PC-3 (cell line): ENCODE measurements at regions not wholly inside any gene's neighbourhood (a gene's known extent, or its start where the extent isn't known, plus 50 kb on each side); places are given as distances from the start of the nearest gene placed in this dataset.

Experiments used
- ATAC-seq: fragments of 200-7000 bp; cut with Tn5 transposase; 2 replicates; pipeline ENCODE4 v1.9.1; 2020; ENCODE audit warnings: mild to moderate bottlenecking, moderate library complexity
- BruUV-seq: library from RNA; stranded (reverse); fragments of 400-500 nt; replicated peaks from 2 replicates; lab custom pipeline; 2021; lab: Mats Ljungman, UMichigan
- CTCF ChIA-PET: fragments of 300-600 bp; sonication (Branson Sonifier 250); formaldehyde crosslinking; loops from one replicate; lab custom pipeline; 2022; ENCODE audit warnings: antibody characterized with exemption; lab: Charles Lee
- POLR2A ChIA-PET: fragments of 300-600 bp; sonication (Branson Sonifier 250); formaldehyde crosslinking; loops from one replicate; lab custom pipeline; 2022; ENCODE audit warnings: antibody characterized with exemption; ENCODE audit not compliant: unreplicated experiment; lab: Charles Lee
- DNase-seq: peaks from one replicate; pipeline ENCODE4 v3.0.0-alpha.2; 2015
- H2AFZ ChIP-seq: fragments of 300-600 bp; sonication (generic); 2 replicates; pipeline ENCODE4 v1.6.0; 2016; ENCODE audit warnings: antibody characterized with exemption, low read length
- H3F3A ChIP-seq: fragments of 300-600 bp; sonication (generic); one replicate; pipeline ENCODE4 v1.6.0; 2017; ENCODE audit warnings: antibody characterized with exemption, low read length, control low read depth, mild to moderate bottlenecking; ENCODE audit not compliant: unreplicated experiment
- H3K27ac ChIP-seq: fragments of 300-600 bp; sonication (generic); 2 replicates; pipeline ENCODE4 v1.5.1; 2016; ENCODE audit warnings: mild to moderate bottlenecking, low read length
- H3K27me3 ChIP-seq: fragments of 300-600 bp; sonication (generic); 2 replicates; pipeline ENCODE4 v1.6.1; 2016; ENCODE audit warnings: low read length, mixed read lengths
- H3K36me3 ChIP-seq: fragments of 300-600 bp; sonication (generic); 2 replicates; pipeline ENCODE4 v1.6.1; 2016; ENCODE audit warnings: low read depth, mixed run types, low read length, mixed read lengths
- H3K4me1 ChIP-seq: fragments of 300-600 bp; sonication (generic); 2 replicates; pipeline ENCODE4 v1.5.1; 2016; ENCODE audit warnings: low read length; ENCODE audit not compliant: insufficient read depth
- H3K4me2 ChIP-seq: fragments of 300-600 bp; sonication (generic); 2 replicates; pipeline ENCODE4 v1.6.0; 2016; ENCODE audit warnings: low read length
- H3K4me3 ChIP-seq: fragments of 300-600 bp; sonication (generic); 2 replicates; pipeline ENCODE4 v1.5.1; 2016; ENCODE audit warnings: mild to moderate bottlenecking, low read length, mixed read lengths
- H3K79me2 ChIP-seq: fragments of 300-600 bp; sonication (generic); 2 replicates; pipeline ENCODE4 v1.6.1; 2017; ENCODE audit warnings: low read length, mixed read lengths
- H3K9ac ChIP-seq: fragments of 300-600 bp; sonication (generic); 2 replicates; pipeline ENCODE4 v1.6.0; 2016; ENCODE audit warnings: mild to moderate bottlenecking, low read length
- H3K9me2 ChIP-seq: fragments of 300-600 bp; sonication (generic); replicated peaks from 2 replicates; pipeline ENCODE4 v1.6.1; 2016; ENCODE audit warnings: mixed run types, low read length, mixed read lengths
- H3K9me3 ChIP-seq: fragments of 300-600 bp; sonication (generic); 2 replicates; pipeline ENCODE4 v1.6.1; 2016; ENCODE audit warnings: low read length, mixed read lengths
- H4K20me1 ChIP-seq: fragments of 300-600 bp; sonication (generic); 2 replicates; pipeline ENCODE4 v1.6.1; 2016; ENCODE audit warnings: low read length, mixed read lengths
- CTCF ChIP-seq: fragments of 300-600 bp; sonication (generic); conservative IDR thresholded peaks from 2 replicates; pipeline ENCODE4 v1.5.1; 2017; ENCODE audit warnings: antibody characterized with exemption, low read depth, mild to moderate bottlenecking, low read length
- EZH2 ChIP-seq: fragments of 300-600 bp; sonication (generic); IDR thresholded peaks from one replicate; pipeline ENCODE4 v1.6.1; 2017; ENCODE audit warnings: antibody characterized with exemption, mild to moderate bottlenecking, low read length; ENCODE audit not compliant: unreplicated experiment
- EZH2phosphoT487 ChIP-seq: fragments of 300-600 bp; sonication (generic); IDR thresholded peaks from 2 replicates; pipeline ENCODE4 v1.6.1; 2018; ENCODE audit warnings: mild to moderate bottlenecking, antibody characterized with exemption, low read length, borderline replicate concordance
- intact Hi-C: fragments of 100-400 bp; cut with micrococcal nuclease; formaldehyde crosslinking; loops from 2 replicates; pipeline ENCODE4 v1.9.0; 2023

GRCh38 chr15:99455789-99456160, 110.0 kb upstream of the MEF2A start:
- Histone ChIP-seq H3K9ac (no peak overlapping the region), H3F3A (no peaks in the 10 kb centered on the region), H3K4me3 (no peak overlapping the region), H3K27me3 (no peaks in the 10 kb centered on the region), H3K4me2 (no peak overlapping the region), H3K4me1 (peaks cover 19% of the 10 kb centered on the region), H2AFZ (no peak overlapping the region), H3K27ac (peak overlapping the region; percentile 85; the same call in 1 of the 2 replicates), H3K79me2 (no peaks in the 10 kb centered on the region), H3K9me3 (no peaks in the 10 kb centered on the region), H3K36me3 (no peaks in the 10 kb centered on the region), H4K20me1 (no peaks in the 10 kb centered on the region), H3K9me2 (no peaks in the 10 kb centered on the region)
- ChIA-PET POLR2A (no interaction called here), CTCF (no interaction called here)
- ATAC-seq, result no peak
- DNase-seq, result no peak
- no TSS peak for BruUV-seq
- TF ChIP-seq EZH2phosphoT487 (no peak), EZH2 (no peak), CTCF (no peak)
- intact Hi-C loops, result no loop called here

- Histone ChIP-seq H3K27me3 (no peaks in the 10 kb centered on the region), H3K4me3 (no peak overlapping the region), H3K79me2 (no peaks in the 10 kb centered on the region), H3F3A (no peaks in the 10 kb centered on the region), H3K9me3 (no peaks in the 10 kb centered on the region), H3K4me1 (no peaks in the 10 kb centered on the region), H3K27ac (no peak overlapping the region), H3K36me3 (no peaks in the 10 kb centered on the region), H3K9me2 (no peaks in the 10 kb centered on the region), H3K4me2 (no peak overlapping the region), H2AFZ (no peak overlapping the region), H3K9ac (no peak overlapping the region), H4K20me1 (no peaks in the 10 kb centered on the region)
- TF ChIP-seq EZH2phosphoT487 (no peak), EZH2 (no peak), CTCF (no peak)
- intact Hi-C loops, result no loop called here
- ATAC-seq (no peak), DNase-seq (no peak)
- CTCF ChIA-PET, result no interaction called here
- BruUV-seq, result no TSS peak
- POLR2A ChIA-PET, result no interaction called here
Measured at GRCh38 chr15:99464137-99464536, 101.6 kb upstream of the MEF2A start.

- Histone ChIP-seq H3K9ac (no peak overlapping the region), H3K36me3 (no peaks in the 10 kb centered on the region), H3F3A (no peaks in the 10 kb centered on the region), H3K4me1 (no peaks in the 10 kb centered on the region), H4K20me1 (no peaks in the 10 kb centered on the region), H2AFZ (no peak overlapping the region), H3K4me2 (no peak overlapping the region), H3K4me3 (no peak overlapping the region), H3K79me2 (no peaks in the 10 kb centered on the region), H3K27me3 (no peaks in the 10 kb centered on the region), H3K9me3 (no peaks in the 10 kb centered on the region), H3K9me2 (no peaks in the 10 kb centered on the region), H3K27ac (no peak overlapping the region)
- intact Hi-C loops, result no loop called here
- no TSS peak for BruUV-seq
- CTCF ChIA-PET, result no interaction called here
- TF ChIP-seq EZH2 (no peak), CTCF (no peak), EZH2phosphoT487 (no peak)
- POLR2A ChIA-PET, result no interaction called here
- DNase-seq, result no peak
- ATAC-seq, result no peak
Measured at GRCh38 chr15:99466701-99467337, 99.0 kb upstream of the MEF2A start.
